ENCODE measurements at regions not wholly inside any gene's neighbourhood (a gene's known extent, or its start where the extent isn't known, plus 50 kb on each side); places are given as distances from the start of the nearest gene placed in this dataset.
"Not testable (repeated sequence)": the region's sequence is repeated elsewhere in the genome, so short reads cannot be mapped to it uniquely, and the experiment has no call there.

- no peak overlapping the region for H3K27ac Mint-ChIP-seq
- no peaks in the 10 kb centered on the region for H3K36me3 Mint-ChIP-seq
- H3K4me1 Mint-ChIP-seq, result no peaks in the 10 kb centered on the region
- H3K4me3 Mint-ChIP-seq, result no peak overlapping the region
- no peaks in the 10 kb centered on the region for H3K27me3 Mint-ChIP-seq
- H3K9me3 Mint-ChIP-seq, result no peaks in the 10 kb centered on the region
These were observed 769.7 kb downstream of the TAF11L14 start for GRCh38 chr5:18403941-18404438.

- H3K27ac Mint-ChIP-seq, result no peak overlapping the region
- no peak overlapping the region for H3K4me3 Mint-ChIP-seq
- H3K27me3 Mint-ChIP-seq, result no peaks in the 10 kb centered on the region
- H3K4me1 Mint-ChIP-seq, result no peaks in the 10 kb centered on the region
- H3K36me3 Mint-ChIP-seq, result no peaks in the 10 kb centered on the region
- peaks cover 0 to 4% (median 1%) of the 10 kb centered on the region in 3 donors for H3K9me3 Mint-ChIP-seq
These were observed 786.5 kb downstream of the TAF11L14 start for GRCh38 chr5:18420711-18421110.

- Mint-ChIP-seq H3K27ac (no peak overlapping the region), H3K4me1 (no peaks in the 10 kb centered on the region), H3K36me3 (no peaks in the 10 kb centered on the region)
These were observed 799.1 kb downstream of the TAF11L14 start for GRCh38 chr5:18433336-18433735.

GRCh38 chr5:18438126-18438525 lies 803.9 kb downstream of the TAF11L14 start:
- Mint-ChIP-seq H3K9me3 (peaks cover 0 to 1% (median 0%) of the 10 kb centered on the region in 3 donors), H3K27me3 (no peaks in the 10 kb centered on the region), H3K4me3 (no peak overlapping the region), H3K36me3 (no peaks in the 10 kb centered on the region), H3K27ac (no peak overlapping the region), H3K4me1 (no peaks in the 10 kb centered on the region)

More at GRCh38 chr5:18433336-18433735, 799.1 kb downstream of the TAF11L14 start:
- Mint-ChIP-seq H3K27me3 (no peaks in the 10 kb centered on the region), H3K9me3 (peaks cover 0 to 4% (median 3%) of the 10 kb centered on the region in 3 donors), H3K4me3 (no peak overlapping the region)

GRCh38 chr5:18455521-18455920 lies 821.3 kb downstream of the TAF11L14 start:
- Mint-ChIP-seq H3K27me3 (no peaks in the 10 kb centered on the region), H3K27ac (no peak overlapping the region), H3K36me3 (no peaks in the 10 kb centered on the region), H3K4me3 (no peak overlapping the region), H3K9me3 (peaks cover 0 to 9% (median 3%) of the 10 kb centered on the region in 3 donors), H3K4me1 (no peaks in the 10 kb centered on the region)

GRCh38 chr5:18457255-18457654 lies 823.0 kb downstream of the TAF11L14 start:
- no peaks in the 10 kb centered on the region for H3K36me3 Mint-ChIP-seq
- H3K27me3 Mint-ChIP-seq, result no peaks in the 10 kb centered on the region
- H3K4me1 Mint-ChIP-seq, result no peaks in the 10 kb centered on the region
- peaks cover 0 to 9% (median 3%) of the 10 kb centered on the region in 3 donors for H3K9me3 Mint-ChIP-seq
- no peak overlapping the region for H3K27ac Mint-ChIP-seq
- no peak overlapping the region for H3K4me3 Mint-ChIP-seq

- Mint-ChIP-seq H3K9me3 (peaks cover 0 to 9% (median 3%) of the 10 kb centered on the region in 3 donors), H3K27ac (no peak overlapping the region), H3K4me3 (no peak overlapping the region), H3K27me3 (no peaks in the 10 kb centered on the region), H3K36me3 (no peaks in the 10 kb centered on the region), H3K4me1 (no peaks in the 10 kb centered on the region)
These were observed 827.5 kb downstream of the TAF11L14 start for GRCh38 chr5:18461766-18462165.

GRCh38 chr5:18465833-18466681 lies 831.8 kb downstream of the TAF11L14 start:
- Mint-ChIP-seq H3K27ac (no peak overlapping the region), H3K4me1 (no peaks in the 10 kb centered on the region), H3K36me3 (no peaks in the 10 kb centered on the region), H3K4me3 (no peak overlapping the region), H3K27me3 (no peaks in the 10 kb centered on the region), H3K9me3 (no peaks in the 10 kb centered on the region)

- no peak overlapping the region for H3K27ac Mint-ChIP-seq
- H3K36me3 Mint-ChIP-seq, result no peaks in the 10 kb centered on the region
- H3K27me3 Mint-ChIP-seq, result no peaks in the 10 kb centered on the region
- no peak overlapping the region for H3K4me3 Mint-ChIP-seq
- H3K9me3 Mint-ChIP-seq, result no peaks in the 10 kb centered on the region
- H3K4me1 Mint-ChIP-seq, result no peaks in the 10 kb centered on the region
These were observed 832.5 kb downstream of the TAF11L14 start for GRCh38 chr5:18466731-18467130.

- H3K4me3 Mint-ChIP-seq, H3K9me3 Mint-ChIP-seq, H3K27ac Mint-ChIP-seq, H3K4me1 Mint-ChIP-seq, H3K36me3 Mint-ChIP-seq, H3K27me3 Mint-ChIP-seq: not testable (repeated sequence)
These were observed 837.5 kb downstream of the TAF11L14 start for GRCh38 chr5:18471791-18472190.

- no peaks in the 10 kb centered on the region for H3K9me3 Mint-ChIP-seq
- no peaks in the 10 kb centered on the region for H3K36me3 Mint-ChIP-seq
- no peaks in the 10 kb centered on the region for H3K27me3 Mint-ChIP-seq
- H3K4me1 Mint-ChIP-seq, result no peaks in the 10 kb centered on the region
- no peak overlapping the region for H3K4me3 Mint-ChIP-seq
- H3K27ac Mint-ChIP-seq, result no peak overlapping the region
These were observed 849.2 kb downstream of the TAF11L14 start for GRCh38 chr5:18483451-18483850.

GRCh38 chr5:18487928-18488480 lies 853.7 kb downstream of the TAF11L14 start:
- Mint-ChIP-seq H3K36me3 (no peaks in the 10 kb centered on the region), H3K27me3 (no peaks in the 10 kb centered on the region), H3K9me3 (no peaks in the 10 kb centered on the region), H3K27ac (no peak overlapping the region), H3K4me3 (no peak overlapping the region), H3K4me1 (no peaks in the 10 kb centered on the region)

GRCh38 chr5:18489703-18490102 lies 855.4 kb downstream of the TAF11L14 start:
- Mint-ChIP-seq H3K27me3 (no peaks in the 10 kb centered on the region), H3K4me3 (no peak overlapping the region), H3K9me3 (no peaks in the 10 kb centered on the region), H3K4me1 (no peaks in the 10 kb centered on the region), H3K27ac (no peak overlapping the region), H3K36me3 (no peaks in the 10 kb centered on the region)

GRCh38 chr5:18491349-18491748 lies 857.1 kb downstream of the TAF11L14 start:
- Mint-ChIP-seq H3K4me3 (no peak overlapping the region), H3K27ac (no peak overlapping the region), H3K4me1 (no peaks in the 10 kb centered on the region), H3K9me3 (peaks cover 0 to 5% (median 0%) of the 10 kb centered on the region in 3 donors), H3K27me3 (no peaks in the 10 kb centered on the region), H3K36me3 (no peaks in the 10 kb centered on the region)

- H3K9me3 Mint-ChIP-seq, result peaks cover 0 to 13% (median 2%) of the 10 kb centered on the region in 3 donors
- no peaks in the 10 kb centered on the region for H3K27me3 Mint-ChIP-seq
- no peak overlapping the region for H3K4me3 Mint-ChIP-seq
- H3K4me1 Mint-ChIP-seq, result no peaks in the 10 kb centered on the region
- no peaks in the 10 kb centered on the region for H3K36me3 Mint-ChIP-seq
- no peak overlapping the region for H3K27ac Mint-ChIP-seq
These were observed 860.9 kb downstream of the TAF11L14 start for GRCh38 chr5:18495157-18495556.

- Mint-ChIP-seq H3K27ac (no peak overlapping the region), H3K36me3 (no peaks in the 10 kb centered on the region), H3K9me3 (peaks cover 0 to 13% (median 2%) of the 10 kb centered on the region in 3 donors), H3K27me3 (no peaks in the 10 kb centered on the region), H3K4me3 (no peak overlapping the region), H3K4me1 (no peaks in the 10 kb centered on the region)
These were observed 861.8 kb downstream of the TAF11L14 start for GRCh38 chr5:18496041-18496440.
